GM18508 (cell line): ENCODE measurements at regions not wholly inside any gene's neighbourhood (a gene's known extent, or its start where the extent isn't known, plus 50 kb on each side); places are given as distances from the start of the nearest gene placed in this dataset.
"Not testable (repeated sequence)": the region's sequence is repeated elsewhere in the genome, so short reads cannot be mapped to it uniquely, and the experiment has no call there.

Source experiments
- ATAC-seq: cut with Tn5 transposase; IDR thresholded peaks from one replicate; pipeline ENCODE4 v1.9.1; 2021; ENCODE audit warnings: moderate number of reproducible peaks; ENCODE audit not compliant: insufficient read depth, unreplicated experiment

DNA sequence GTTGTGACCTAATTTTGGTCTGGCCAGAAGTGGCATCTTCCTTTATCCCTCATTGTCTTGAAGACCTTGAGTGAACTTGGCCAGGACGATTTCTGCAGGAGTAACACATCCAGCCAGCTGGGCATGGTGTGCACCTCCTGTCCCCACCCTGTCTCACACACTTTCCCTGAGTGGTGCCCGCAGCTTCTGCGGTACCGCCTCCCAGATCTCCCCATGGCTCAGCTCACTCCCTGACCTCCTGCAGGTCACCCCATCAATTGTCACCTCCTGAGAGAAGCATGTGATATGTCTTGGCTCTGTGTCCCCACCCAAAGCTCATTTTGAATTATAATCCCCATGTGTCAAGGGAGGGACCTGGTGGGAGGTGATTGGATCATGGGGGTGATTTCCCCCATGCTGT, 50.2 kb upstream of the TP53I11 start:
- ATAC-seq: no peak

DNA sequence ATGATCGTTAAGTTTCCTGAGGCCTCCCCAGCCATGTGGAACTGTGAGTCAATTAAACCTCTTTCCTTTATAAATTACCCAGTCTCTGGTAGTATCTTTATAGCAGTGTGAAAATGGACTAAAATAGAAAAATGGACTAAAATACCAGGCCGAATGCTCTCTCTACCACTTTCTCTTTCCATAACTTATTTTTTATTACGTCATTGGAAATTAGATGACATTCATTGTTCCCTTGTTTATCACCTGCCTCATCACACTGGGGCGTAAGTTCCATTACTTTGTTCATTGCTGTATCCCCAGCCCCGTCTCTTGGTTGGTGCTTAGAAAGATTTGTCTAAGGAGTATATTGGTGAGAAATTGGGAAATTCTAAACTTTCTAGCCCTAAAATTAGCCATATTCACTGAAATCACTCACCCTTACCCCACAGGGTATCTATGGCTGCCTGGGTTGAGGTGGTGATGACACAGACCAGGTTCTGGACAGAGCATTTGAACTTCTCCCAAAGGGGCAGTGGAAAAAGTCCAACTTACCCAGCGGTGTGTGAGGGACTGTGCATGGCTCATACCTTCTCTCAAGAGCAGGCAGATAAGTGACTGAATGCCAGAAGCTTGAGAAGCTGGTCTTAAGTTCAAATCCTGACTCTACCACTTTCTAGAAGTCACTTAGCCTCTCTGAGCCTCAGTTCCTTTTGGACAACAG, 50.9 kb upstream of the TP53I11 start:
- no peak for ATAC-seq

DNA sequence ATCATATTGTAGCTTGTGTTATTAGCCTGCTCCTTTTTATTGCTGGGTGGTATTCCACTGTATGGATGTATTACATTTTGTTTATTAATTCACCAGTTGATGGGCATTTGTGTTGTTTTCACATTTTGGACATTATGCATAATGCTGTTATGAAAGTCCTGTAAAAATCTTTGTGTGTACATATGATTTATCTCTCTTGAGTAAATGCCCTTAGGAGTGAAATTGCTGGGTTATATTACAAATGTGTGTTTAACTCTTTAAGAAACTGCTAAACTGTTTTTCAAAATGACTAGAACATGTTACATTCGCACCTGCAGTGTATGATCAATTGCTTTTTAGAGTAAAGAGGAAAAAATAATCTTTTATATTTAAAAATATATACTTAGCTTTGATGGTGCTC, 54.4 kb upstream of the TP53I11 start:
- no peak for ATAC-seq

DNA sequence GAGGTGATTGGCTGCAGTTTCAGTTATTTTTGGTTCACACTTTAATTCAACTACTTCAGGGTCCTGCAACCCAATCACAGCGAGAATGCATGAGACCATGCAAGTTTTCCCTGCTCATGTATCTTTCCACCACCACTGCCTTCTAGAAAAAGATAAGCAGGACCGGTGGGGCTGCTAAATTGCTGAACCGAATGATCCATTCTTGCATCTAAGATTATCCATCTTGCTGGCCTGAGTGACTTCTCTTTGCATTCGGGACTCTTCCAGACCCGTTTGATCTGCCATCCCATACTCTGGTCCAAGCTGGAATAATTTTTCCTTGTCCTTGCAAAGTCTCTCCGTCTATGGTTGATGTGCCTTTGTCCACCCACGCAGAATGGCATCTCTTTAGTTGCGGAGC, 56.3 kb upstream of the TP53I11 start:
- ATAC-seq: no peak

DNA sequence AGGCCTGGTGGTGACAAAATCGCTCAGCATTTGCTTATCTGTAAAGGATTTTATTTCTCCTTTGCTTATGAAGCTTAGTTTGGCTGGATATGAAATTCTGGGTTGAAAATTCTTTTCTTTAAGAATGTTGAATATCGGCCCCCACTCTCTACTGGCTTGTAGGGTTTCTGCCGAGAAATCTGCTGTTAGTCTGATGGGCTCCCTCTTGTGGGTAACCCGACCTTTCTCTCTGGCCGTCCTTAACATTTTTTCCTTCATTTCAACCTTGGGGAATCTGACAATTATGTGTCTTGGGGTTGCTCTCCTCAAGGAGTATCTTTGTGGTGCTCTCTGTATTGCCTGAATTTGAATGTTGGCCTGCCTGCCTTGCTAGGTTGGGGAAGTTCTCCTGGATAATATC, 65.3 kb upstream of the TP53I11 start:
- not testable (repeated sequence) for ATAC-seq

DNA sequence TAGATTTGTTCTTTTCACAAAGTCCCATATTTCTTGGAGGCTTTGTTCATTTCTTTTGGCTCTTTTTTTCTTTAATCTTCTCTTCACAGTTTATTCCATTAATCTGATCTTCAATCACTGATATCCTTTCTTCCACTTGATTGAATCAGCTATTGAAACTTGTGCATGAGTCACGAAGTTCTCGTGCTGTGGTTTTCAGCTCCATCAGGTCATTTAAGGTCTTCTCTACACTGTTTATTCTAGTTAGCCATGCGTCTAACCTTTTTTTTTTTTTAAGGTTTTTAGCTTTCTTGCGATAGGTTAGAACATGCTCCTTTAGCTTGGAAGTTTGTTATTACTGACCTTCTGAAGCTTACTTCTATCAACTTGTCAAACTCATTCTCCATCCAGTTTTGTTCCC, 65.8 kb upstream of the TP53I11 start:
- ATAC-seq: not testable (repeated sequence)

DNA sequence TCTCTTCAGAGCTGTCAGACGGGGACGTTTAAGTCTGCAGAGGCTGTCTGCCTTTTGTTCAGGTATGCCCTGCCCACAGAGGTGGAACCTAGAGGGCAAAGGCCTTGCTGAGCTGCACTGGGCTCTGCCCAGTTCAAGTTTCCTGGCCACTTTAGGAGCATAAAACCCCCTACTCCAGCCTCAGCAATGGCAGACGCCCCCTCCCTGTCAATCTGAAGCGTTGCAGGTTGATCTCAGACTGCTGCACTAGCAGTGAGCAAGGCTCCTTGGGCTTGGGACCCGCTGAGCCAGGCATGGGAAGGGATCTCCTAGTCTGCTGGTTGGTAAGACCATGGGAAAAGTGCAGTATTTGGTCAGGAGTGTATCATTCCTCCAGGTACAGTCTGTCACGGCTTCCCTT, 66.6 kb upstream of the TP53I11 start:
- ATAC-seq: no peak

DNA sequence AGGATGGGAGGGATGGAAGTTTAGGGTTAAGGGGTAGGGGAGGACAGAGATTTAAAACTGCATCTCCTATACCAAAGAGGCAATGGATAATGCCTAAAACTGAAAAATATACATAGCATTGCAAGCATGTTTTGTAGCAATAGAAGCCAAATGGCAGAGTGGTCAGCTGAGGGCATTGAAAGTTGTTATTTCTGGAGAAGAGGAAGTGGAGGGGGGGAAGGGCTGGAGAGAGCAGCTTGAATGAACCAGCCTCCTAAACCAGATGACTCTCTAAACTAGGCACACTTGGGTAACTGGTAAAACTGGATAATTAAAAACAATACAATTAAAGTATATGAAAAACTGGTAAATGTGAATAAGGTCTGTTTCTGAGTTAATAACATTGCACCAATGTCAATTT, 70.3 kb upstream of the TP53I11 start:
- no peak for ATAC-seq

DNA sequence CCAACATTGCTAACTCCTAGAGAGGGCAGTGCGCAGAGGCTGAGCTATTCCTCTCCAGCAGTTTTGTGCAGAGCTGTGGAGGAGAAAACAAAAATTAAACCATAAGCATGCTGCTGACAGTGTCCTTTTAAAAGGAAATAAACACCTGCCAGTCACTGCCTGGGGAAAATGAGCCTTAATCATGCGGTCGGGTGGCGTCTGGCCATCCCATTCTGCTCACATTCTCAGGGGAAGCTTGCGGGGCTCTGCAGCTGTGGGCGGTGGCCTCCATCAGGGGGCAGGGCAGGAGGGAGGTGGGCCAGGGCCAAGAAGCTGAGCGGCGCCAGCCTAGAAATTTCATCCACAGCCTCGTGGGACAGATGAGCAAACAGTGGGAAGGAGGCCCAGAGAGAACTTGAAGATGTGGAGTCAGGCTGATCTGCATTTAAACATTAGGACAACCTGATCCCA, 71.0 kb upstream of the TP53I11 start:
- ATAC-seq: no peak

DNA sequence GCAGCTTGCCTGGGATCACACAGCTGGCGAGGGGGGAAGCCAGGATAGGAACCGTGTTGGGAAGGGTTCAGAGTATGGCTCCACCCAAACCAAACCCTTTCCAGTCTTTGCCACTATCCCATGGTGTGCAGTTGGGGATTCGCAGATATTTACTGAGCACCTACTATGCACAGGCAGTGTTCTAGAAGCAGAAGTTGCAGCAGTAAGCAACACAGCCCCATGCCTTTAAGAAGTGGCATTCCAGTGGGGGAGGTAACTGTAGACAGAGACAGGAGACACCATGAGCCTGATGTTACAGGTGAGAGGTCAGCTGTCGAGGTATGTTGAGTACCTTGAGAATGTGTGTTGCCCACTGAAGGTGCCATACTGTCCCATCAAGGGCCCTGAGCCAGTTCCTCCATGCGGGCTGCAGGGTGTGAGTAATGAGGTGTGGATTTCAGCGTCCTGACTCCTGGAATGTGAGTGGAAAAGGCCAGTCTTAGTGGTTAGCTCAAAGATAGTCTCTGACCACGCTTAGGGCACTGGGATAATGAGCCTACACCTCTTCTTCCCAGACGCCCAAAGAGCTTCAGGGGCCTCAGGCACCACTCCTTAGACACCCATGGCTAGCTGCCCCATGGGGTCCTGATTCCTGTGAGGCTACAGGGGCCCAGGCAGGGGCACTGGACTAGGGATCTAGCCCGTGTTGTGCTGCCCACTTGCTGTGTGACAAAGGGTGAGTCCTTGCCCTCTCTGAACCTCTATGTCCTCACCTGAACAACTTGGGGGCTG, 71.8 kb upstream of the TP53I11 start:
- ATAC-seq: no peak

DNA sequence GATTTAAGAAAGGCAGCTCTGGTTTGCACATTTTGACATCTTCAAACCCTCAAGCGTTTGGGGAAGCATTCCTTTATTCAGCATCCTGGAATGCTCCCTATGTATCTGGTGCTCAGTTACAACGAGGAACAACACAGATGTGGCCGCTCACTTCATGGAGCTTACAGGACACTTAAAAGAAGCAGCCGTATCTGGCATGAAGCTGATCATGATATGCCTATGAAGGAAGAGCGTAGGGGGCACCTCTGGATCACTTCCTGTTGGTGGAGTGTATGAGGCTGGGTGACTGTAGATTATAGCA, 72.3 kb upstream of the TP53I11 start:
- ATAC-seq: no peak

DNA sequence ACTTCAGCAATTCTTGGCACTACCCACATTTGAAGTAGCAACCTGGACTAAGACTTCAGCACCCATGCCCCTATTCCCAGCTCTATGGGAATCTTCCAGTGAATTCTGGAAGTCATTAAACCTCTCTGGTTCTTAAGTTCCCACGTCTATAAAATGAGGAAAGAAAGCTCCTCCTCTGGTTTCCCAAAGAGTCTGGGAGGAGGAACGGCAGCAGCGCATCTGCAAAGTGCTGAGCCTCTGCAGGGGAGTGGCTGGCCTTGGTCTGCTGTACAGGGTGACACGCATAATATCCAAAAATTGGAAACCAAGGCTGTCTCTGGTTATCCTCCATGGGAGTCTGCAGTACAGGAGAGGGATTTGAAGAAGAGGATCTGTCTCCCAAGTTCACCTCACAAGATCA, 73.6 kb upstream of the TP53I11 start:
- ATAC-seq: no peak

DNA sequence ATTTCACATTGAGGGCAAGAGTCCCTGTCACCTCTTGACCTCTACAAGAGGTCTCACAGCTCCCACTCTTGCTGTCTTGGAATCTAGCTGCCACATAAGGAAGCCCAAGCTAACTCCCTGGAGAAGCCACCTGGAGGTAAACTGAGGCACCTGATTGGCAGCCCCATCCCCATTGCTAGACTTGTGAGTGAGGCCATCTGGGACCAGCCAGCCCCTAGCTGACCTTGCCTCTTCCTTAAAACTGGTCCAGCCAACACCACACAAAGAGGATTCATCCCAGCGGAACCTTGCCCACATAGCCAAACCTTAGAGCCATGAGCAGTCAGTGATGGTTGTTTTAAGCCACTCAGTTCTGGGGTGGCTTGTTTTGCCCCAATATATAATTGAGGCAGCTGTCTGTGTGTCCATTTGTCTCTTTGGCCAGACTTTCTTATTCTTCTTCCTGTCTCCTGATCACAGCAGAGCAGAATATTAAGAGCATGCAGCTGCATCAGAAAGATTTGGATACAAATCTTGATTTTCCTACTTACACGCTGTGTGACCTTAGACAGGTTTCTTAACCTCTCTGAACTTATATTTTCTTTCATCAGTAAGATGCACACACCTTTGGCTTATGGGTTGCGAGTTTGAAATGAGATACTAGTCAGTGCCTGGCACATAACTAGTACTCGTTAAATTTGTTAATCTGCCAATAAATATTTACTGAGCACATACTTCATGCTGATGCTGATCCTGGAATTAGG, 74.3 kb upstream of the TP53I11 start:
- no peak for ATAC-seq

DNA sequence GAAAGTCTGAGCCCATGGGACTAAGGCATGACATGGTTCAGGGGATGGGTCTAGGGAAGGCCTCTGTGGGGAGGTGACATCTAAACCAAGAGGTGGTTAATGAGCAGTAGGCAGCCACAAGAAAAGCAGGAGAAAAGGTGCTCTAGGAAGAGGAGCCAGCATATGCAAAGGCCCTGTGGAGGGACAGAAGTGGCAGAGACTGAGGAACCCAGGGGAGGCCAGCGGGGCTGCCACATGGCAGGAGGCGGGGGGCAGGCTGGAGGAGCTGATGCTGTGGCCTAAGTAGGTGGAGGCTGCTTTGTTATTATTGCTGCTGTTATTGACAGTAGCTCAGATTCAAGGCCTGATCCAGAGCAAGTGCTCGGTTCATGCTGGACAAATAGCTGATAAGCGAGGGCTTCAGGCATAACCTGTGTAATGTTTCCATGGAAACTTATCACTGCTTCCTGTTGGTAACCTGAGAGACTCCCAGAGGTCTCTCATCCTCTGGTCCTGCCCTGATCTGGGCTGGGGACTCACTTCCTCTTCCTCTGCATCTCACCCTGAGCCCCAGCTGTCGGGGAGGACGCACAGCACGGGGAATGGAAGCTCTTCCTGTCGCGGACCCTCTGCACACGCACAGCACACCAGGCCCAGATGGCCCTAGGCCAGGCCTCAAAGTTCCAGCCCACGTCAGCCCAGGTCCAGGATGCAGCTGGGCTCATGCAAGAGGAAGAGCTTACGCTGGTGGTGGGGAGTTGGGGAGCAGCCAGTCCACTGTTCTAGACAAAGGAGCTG, 75.2 kb upstream of the TP53I11 start:
- no peak for ATAC-seq

DNA sequence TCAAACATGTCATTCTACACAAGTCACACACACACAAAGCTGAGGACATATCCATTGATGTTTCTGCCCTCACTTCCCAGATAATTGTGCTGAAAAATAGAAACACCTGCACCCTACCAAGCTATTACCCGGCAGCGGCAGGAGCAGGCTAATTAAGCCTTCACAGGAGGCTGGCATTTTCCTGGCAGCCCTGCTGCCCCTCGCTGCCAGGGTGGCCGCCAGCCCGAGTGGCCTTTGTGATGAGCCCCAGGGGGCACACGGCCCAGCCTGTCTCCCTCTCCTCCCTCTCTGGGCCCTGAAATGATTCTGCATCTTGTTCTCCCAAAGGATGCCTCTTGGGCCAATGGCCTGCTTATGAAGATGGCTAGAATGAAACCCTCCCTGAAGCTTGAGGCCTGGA, 76.2 kb upstream of the TP53I11 start:
- no peak for ATAC-seq

DNA sequence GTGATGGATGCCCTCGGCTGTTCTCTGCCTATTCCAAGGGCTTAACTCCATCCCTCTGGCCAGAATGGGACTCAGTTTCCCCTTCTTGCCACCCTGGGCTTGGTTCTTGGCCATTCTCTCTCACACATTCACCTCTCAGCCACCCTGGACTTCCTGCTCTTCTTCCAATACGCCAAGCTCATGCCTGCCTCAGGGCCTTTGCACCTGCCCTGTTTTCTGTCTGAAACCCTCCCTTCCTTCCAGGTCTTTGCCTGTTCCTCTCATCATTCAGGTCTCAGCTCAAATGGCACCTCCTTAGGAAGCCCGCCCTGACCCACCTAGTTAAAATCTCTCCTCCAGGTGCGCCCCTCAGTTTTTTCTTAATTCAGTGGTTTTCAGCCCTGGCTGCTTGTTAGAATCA, 76.6 kb upstream of the TP53I11 start:
- ATAC-seq: no peak

DNA sequence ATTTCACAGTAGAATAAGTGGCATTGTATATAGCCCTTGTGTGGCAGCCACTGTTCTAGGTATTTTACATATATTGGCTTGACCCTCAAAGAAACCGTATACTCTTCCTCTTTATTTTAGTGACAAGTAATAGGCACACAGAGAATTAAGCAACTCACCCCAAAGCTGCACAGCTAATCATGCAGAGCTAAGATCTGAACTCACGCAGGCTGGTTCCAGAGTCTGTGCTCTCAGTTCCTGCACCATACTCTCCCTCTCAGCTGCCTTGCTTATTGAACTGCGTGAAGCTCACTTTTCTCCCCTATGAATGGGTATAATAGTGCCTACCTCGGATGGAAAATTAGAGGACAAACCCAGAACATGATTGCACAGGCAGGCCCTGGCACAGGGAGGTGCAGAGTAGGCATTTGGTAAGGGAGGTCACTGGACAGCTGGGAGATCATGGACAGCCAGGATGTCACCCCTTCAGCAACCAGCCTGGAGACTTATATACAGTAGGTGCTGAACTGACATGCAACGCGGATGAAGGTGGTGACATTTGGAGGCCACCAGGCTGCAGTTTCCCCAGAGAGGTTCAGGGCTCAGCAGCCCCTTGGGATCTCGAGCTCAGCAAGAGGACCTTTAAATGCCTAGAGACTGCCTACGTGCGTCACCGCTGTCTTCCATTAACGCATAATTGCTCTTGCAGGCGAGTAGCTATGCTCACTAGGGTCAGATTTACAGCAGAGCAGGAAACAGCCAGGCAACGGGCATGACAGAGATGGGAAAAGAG, 78.4 kb upstream of the TP53I11 start:
- ATAC-seq: no peak

DNA sequence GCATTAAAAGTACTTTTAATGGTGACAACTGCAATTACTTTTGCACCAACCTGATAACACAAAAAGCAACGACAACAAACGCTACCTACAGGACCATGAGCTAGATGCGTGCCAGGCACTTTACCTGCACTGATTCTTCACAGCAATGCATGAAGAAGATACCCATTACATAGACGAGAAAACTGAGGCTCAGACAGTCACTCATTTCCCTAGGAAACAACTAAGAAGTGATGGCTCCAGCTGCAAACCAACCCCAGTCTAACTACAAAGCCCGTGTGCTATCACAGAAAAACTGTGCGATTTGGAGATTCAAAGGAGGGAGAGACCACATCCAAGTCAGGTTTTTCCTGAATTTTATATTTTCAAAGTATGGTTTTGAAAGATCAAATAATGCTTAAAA, 80.1 kb upstream of the TP53I11 start:
- ATAC-seq: no peak

DNA sequence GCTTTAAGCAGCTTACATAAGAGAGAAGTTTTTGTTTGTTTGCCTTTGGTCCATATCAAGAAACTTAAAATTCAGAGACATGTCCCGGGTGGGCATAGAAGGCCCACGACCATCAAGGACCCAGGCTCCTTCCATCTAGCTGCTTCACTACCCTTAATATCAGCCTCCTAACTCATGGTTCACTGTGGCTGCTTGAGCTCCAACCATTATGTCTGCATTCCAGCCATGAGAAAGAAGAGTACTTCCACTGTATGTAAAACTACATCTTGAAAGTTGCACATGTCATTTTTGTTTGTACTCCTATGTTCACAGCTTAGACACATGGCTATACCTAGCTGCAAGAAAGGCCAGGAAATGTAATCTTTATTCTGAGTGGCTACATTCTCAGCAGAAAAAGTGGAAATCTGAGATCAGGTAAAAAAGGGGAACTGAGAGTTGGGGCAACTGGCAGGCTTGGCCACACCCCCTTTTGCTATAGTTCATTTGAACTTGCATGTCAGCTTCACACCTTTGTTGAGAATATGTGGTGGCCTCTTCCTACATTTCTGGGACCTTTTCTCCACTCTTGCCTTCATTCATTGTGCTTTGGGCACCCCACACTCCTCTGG, 81.3 kb upstream of the TP53I11 start:
- ATAC-seq: peak; percentile 86

DNA sequence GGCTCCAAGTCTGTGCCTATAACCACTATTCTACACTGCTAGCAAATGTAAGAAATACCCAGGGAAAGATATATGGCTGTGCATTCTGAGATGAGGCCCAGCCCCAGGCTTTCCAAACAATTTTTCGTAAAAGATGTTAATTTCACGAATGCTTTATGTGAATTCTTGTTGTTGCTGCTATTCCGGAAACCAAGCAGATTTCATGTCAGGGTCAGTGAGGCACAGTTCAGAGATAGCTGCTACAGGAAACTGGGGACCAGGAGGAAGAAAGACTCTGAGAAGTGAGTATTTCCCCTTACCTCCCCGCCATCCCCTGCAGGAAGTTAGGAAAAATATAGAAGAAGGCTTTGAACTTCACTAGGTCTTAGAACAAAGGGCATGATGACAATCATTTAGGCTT, 84.7 kb upstream of the TP53I11 start:
- no peak for ATAC-seq
